A549 (cell line): ENCODE measurements at regions not wholly inside any gene's neighbourhood (a gene's known extent, or its start where the extent isn't known, plus 50 kb on each side); places are given as distances from the start of the nearest gene placed in this dataset.

Experiments used
- ATAC-seq, 2 experiments: fragments of 200-7000 bp in 1 of 2; fragments of >200 bp in 1 of 2; cut with Nextera tagmentation in 1 of 2; cut with Tn5 transposase in 1 of 2; 3 replicates each; pipeline versions ENCODE4 v1.8.0 to v1.9.1; 2018 to 2020; ENCODE audit warnings: mild to moderate bottlenecking in 1 of 2, moderate library complexity in 1 of 2
- CTCF ChIA-PET: fragments of 300-600 bp; sonication (Branson Sonifier 250); formaldehyde crosslinking; extraction: SDS; loops from one replicate; lab custom pipeline; 2021; ENCODE audit warnings: antibody characterized with exemption, inconsistent platforms; lab: Yijun Ruan, JAX
- POLR2A ChIA-PET: fragments of 350-600 bp; formaldehyde crosslinking; extraction: SDS; loops from one replicate; lab custom pipeline; 2021; ENCODE audit warnings: antibody characterized with exemption, inconsistent platforms; lab: Yijun Ruan, JAX
- DNase-seq, 2 experiments: peaks; one replicate each; pipeline versions ENCODE4 v3.0.0 to v3.0.0-alpha.2; 2011 to 2016; ENCODE audit warnings: low read depth in 1 of 2, low spot score in 1 of 2
- FAIRE-seq: peaks from 2 replicates; lab custom pipeline; 2011; peaks lifted over from hg19 to GRCh38; lab: Jason Lieb, UNC
- H3K27ac ChIP-seq, 2 experiments: fragments of >200 bp; sonication (Bioruptor Twin); formaldehyde crosslinking; 3 replicates each; pipeline ENCODE4 v1.5.1; 2016 to 2017
- H3K4me1 ChIP-seq: fragments of >200 bp; sonication (Bioruptor Twin); formaldehyde crosslinking; 3 replicates; pipeline ENCODE4 v1.6.1; 2016
- H3K4me2 ChIP-seq: fragments of >200 bp; sonication (Bioruptor Twin); formaldehyde crosslinking; 3 replicates; pipeline ENCODE4 v1.6.1; 2016
- H3K4me3 ChIP-seq: fragments of >200 bp; sonication (Bioruptor Twin); formaldehyde crosslinking; 3 replicates; pipeline ENCODE4 v1.5.1; 2016
- H3K9me3 ChIP-seq: fragments of >200 bp; sonication (Bioruptor Twin); formaldehyde crosslinking; 3 replicates; pipeline ENCODE4 v1.6.1; 2016
- BHLHE40 ChIP-seq: IDR thresholded peaks from 2 replicates; pipeline ENCODE4 v1.6.1; 2012; ENCODE audit warnings: low read depth, low read length, inconsistent platforms
- CBX8 ChIP-seq: fragments of 200-600 bp; sonication (generic); IDR thresholded peaks from 2 replicates; pipeline ENCODE4 v1.6.1; 2016
- CHD2 ChIP-seq: fragments of 150-350 bp; IDR thresholded peaks from 2 replicates; pipeline ENCODE4 v1.6.1; 2014; ENCODE audit warnings: low read length; ENCODE audit not compliant: partially characterized antibody
- EP300 ChIP-seq, 2 experiments: fragments of >200 bp; sonication (Bioruptor Twin); formaldehyde crosslinking; IDR thresholded peaks; 2 replicates in 1 of 2; 3 replicates in 1 of 2; pipeline ENCODE4 v1.6.1; 2016 to 2017
- ESRRA ChIP-seq: fragments of 150-350 bp; IDR thresholded peaks from 2 replicates; pipeline ENCODE4 v1.6.1; 2014; ENCODE audit warnings: mild to moderate bottlenecking, low read length, borderline replicate concordance
- HDAC2 ChIP-seq: fragments of 200-600 bp; sonication (generic); IDR thresholded peaks from 2 replicates; pipeline ENCODE4 v1.6.1; 2016
- JUNB ChIP-seq: fragments of >200 bp; sonication (Bioruptor Twin); formaldehyde crosslinking; IDR thresholded peaks from 2 replicates; pipeline ENCODE4 v1.6.1; 2016
- KDM1A ChIP-seq: fragments of 200-600 bp; sonication (generic); IDR thresholded peaks from 2 replicates; pipeline ENCODE4 v1.6.1; 2016; ENCODE audit warnings: low read depth, mild to moderate bottlenecking
- KDM5A ChIP-seq: fragments of 200-600 bp; sonication (generic); IDR thresholded peaks from 2 replicates; pipeline ENCODE4 v1.6.1; 2016; ENCODE audit warnings: antibody characterized with exemption, mild to moderate bottlenecking
- MYC ChIP-seq: IDR thresholded peaks from 2 replicates; pipeline ENCODE4 v1.6.1; 2012; ENCODE audit warnings: mild to moderate bottlenecking, inconsistent platforms, low read length, improper control_type of control experiment, borderline replicate concordance
- NPAS2 ChIP-seq: fragments of 250-450 bp; sonication (Bioruptor Pico); IDR thresholded peaks from 2 replicates; pipeline ENCODE4 v1.8.0; 2022; ENCODE audit warnings: mild to moderate bottlenecking, moderate library complexity, borderline replicate concordance
- NR3C1 ChIP-seq: fragments of >200 bp; sonication (Bioruptor Twin); formaldehyde crosslinking; IDR thresholded peaks from 3 replicates; pipeline ENCODE4 v1.6.1; 2017
- POLR2AphosphoS2 ChIP-seq: conservative IDR thresholded peaks from 2 replicates; pipeline ENCODE4 v1.6.1; 2012; ENCODE audit warnings: low read length, improper control_type of control experiment, inconsistent platforms
- RCOR1 ChIP-seq: fragments of 150-350 bp; IDR thresholded peaks from 2 replicates; pipeline ENCODE4 v1.6.1; 2014; ENCODE audit warnings: antibody characterized with exemption, low read length, low read depth
- RNF2 ChIP-seq: fragments of 200-600 bp; sonication (generic); IDR thresholded peaks from 2 replicates; pipeline ENCODE4 v1.6.1; 2016; ENCODE audit warnings: low read depth, mild to moderate bottlenecking, antibody characterized with exemption, moderate library complexity, borderline replicate concordance
- SMC3 ChIP-seq: fragments of >200 bp; sonication (Bioruptor Twin); formaldehyde crosslinking; IDR thresholded peaks from 3 replicates; pipeline ENCODE4 v1.6.1; 2018; ENCODE audit warnings: inconsistent platforms
- TP53 ChIP-seq: fragments of 250-450 bp; sonication (Bioruptor Pico); IDR thresholded peaks from 2 replicates; pipeline ENCODE4 v1.5.0; 2021; ENCODE audit warnings: mild to moderate bottlenecking, moderate library complexity
- ZC3H11A ChIP-seq: fragments of 450-650 bp; IDR thresholded peaks from 2 replicates; pipeline ENCODE4 v1.6.1; 2014; ENCODE audit warnings: antibody characterized with exemption, mild to moderate bottlenecking
- ZFP36 ChIP-seq: fragments of 450-650 bp; IDR thresholded peaks from 2 replicates; pipeline ENCODE4 v1.6.1; 2014; ENCODE audit warnings: borderline replicate concordance; ENCODE audit not compliant: partially characterized antibody
- ZSCAN20 ChIP-seq: fragments of 250-450 bp; sonication (Bioruptor Pico); IDR thresholded peaks from 2 replicates; pipeline ENCODE4 v1.8.0; 2022; ENCODE audit warnings: mild to moderate bottlenecking, moderate library complexity
- WGBS: methylation state at CpG from one replicate; pipeline ENCODE4 v1.1.6; 2017; ENCODE audit errors: missing lambda C conversion rate; 5-methylcytosine and 5-hydroxymethylcytosine counted together
- TF ChIP-seq, protein P1 (sequence below): fragments of 250-450 bp; sonication (Bioruptor Pico); IDR thresholded peaks from 2 replicates; pipeline ENCODE4 v1.5.0; 2021; ENCODE audit warnings: mild to moderate bottlenecking, moderate library complexity, borderline replicate concordance
- TF ChIP-seq, protein P2 (sequence below): fragments of >200 bp; sonication (Bioruptor Twin); formaldehyde crosslinking; IDR thresholded peaks from 3 replicates; pipeline ENCODE4 v1.6.1; 2016
- TF ChIP-seq, protein P3 (sequence below): fragments of >200 bp; sonication (Bioruptor Twin); formaldehyde crosslinking; IDR thresholded peaks from 3 replicates; pipeline ENCODE4 v1.5.1; 2016
- TF ChIP-seq, protein P4 (sequence below): fragments of 450-650 bp; IDR thresholded peaks from 2 replicates; pipeline ENCODE4 v1.6.1; 2014; ENCODE audit warnings: antibody characterized with exemption
- TF ChIP-seq, protein P5 (sequence below): fragments of 200-600 bp; sonication (generic); IDR thresholded peaks from 2 replicates; pipeline ENCODE4 v1.6.1; 2016; ENCODE audit warnings: antibody characterized with exemption, mild to moderate bottlenecking, moderate library complexity
- TF ChIP-seq, protein P6 (sequence below): fragments of 250-450 bp; sonication (Bioruptor Pico); IDR thresholded peaks from 2 replicates; pipeline ENCODE4 v1.5.0; 2020; ENCODE audit warnings: low read depth, mild to moderate bottlenecking, moderate library complexity

DNA sequence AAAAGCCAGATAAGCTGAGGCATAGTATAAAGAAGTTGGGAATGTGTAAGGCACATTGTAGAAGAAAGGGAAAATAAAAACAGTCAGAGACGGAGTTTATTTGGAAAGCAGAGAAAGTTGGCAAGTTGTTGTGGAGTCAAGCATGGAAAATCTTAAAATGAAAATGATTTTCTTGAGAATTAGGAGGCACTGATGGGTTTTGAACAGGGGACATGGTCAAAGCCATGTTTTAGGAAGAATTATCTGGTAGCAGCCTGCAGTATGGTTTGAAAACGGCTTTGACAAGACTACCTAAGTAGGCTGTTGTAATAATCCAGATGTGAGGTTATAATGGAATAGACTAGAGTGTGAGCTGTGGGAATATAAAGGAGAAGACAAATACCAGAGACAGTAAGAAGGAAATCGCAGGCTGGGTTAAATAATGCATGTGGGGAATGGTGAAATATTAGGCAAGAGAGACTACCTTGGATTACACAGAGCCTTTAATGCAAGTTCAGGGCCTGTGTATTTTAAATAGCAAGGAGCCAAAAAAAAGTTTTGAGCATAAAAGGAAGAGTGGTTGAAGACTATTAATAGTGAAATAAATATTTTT, 130.4 kb upstream of the MEOX2 start:
- H3K4me3 ChIP-seq, result no peak overlapping the region
- FAIRE-seq, result no peak
- H3K4me2 ChIP-seq, result no peak overlapping the region
- no peak for ATAC-seq
- no peaks in the 10 kb centered on the region for H3K4me1 ChIP-seq
- H3K27ac ChIP-seq, result no peak overlapping the region
- DNase-seq, result no peak
- H3K9me3 ChIP-seq, result no peaks in the 10 kb centered on the region
- WGBS, result 9% methylated on average over 3 of the region's 3 CpGs
- ChIA-PET CTCF (no interaction called here), POLR2A (no interaction called here)
- TF ChIP-seq TP53 (no peak), RCOR1 (no peak), SMC3 (no peak), CHD2 (no peak), ESRRA (no peak), BHLHE40 (no peak), RNF2 (no peak), EP300 (IDR thresholded peaks at IDR 0.05) (no peak), POLR2AphosphoS2 (no peak), NR3C1 (no peak), ZSCAN20 (CRISPR knock-in tag) (no peak)
- TF ChIP-seq, protein P1, sequence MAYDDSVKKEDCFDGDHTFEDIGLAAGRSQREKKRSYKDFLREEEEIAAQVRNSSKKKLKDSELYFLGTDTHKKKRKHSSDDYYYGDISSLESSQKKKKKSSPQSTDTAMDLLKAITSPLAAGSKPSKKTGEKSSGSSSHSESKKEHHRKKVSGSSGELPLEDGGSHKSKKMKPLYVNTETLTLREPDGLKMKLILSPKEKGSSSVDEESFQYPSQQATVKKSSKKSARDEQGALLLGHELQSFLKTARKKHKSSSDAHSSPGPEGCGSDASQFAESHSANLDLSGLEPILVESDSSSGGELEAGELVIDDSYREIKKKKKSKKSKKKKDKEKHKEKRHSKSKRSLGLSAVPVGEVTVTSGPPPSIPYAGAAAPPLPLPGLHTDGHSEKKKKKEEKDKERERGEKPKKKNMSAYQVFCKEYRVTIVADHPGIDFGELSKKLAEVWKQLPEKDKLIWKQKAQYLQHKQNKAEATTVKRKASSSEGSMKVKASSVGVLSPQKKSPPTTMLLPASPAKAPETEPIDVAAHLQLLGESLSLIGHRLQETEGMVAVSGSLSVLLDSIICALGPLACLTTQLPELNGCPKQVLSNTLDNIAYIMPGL (CRISPR knock-in tag), result no peak
- TF ChIP-seq, protein P2, sequence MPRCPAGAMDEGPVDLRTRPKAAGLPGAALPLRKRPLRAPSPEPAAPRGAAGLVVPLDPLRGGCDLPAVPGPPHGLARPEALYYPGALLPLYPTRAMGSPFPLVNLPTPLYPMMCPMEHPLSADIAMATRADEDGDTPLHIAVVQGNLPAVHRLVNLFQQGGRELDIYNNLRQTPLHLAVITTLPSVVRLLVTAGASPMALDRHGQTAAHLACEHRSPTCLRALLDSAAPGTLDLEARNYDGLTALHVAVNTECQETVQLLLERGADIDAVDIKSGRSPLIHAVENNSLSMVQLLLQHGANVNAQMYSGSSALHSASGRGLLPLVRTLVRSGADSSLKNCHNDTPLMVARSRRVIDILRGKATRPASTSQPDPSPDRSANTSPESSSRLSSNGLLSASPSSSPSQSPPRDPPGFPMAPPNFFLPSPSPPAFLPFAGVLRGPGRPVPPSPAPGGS, result no peak
- TF ChIP-seq, protein P3, sequence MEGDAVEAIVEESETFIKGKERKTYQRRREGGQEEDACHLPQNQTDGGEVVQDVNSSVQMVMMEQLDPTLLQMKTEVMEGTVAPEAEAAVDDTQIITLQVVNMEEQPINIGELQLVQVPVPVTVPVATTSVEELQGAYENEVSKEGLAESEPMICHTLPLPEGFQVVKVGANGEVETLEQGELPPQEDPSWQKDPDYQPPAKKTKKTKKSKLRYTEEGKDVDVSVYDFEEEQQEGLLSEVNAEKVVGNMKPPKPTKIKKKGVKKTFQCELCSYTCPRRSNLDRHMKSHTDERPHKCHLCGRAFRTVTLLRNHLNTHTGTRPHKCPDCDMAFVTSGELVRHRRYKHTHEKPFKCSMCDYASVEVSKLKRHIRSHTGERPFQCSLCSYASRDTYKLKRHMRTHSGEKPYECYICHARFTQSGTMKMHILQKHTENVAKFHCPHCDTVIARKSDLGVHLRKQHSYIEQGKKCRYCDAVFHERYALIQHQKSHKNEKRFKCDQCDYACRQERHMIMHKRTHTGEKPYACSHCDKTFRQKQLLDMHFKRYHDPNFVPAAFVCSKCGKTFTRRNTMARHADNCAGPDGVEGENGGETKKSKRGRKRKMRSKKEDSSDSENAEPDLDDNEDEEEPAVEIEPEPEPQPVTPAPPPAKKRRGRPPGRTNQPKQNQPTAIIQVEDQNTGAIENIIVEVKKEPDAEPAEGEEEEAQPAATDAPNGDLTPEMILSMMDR, result no peak

DNA sequence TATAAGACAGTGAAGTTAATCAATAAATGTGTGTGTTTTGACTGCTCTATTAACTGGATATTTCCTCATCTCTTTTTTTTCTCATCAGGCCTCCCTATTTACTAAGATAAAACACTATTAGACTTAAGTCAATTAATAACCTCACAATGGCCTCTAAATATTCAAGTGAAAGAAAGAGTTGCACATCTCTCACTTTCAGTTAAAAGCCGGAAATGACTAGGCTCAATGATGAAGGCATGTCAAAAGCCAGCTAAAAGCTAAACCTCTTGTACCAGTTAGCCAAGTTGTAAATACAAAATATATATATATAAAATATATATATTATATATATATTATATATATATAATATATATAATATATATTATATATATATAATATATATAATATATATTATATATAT, 127.0 kb upstream of the MEOX2 start:
- no peak for DNase-seq
- no peak for FAIRE-seq
- Histone ChIP-seq H3K4me2 (no peak overlapping the region), H3K4me3 (no peak overlapping the region), H3K9me3 (no peaks in the 10 kb centered on the region), H3K4me1 (no peaks in the 10 kb centered on the region), H3K27ac (no peak overlapping the region)
- 48% methylated on average over 1 of the region's 1 CpG for WGBS
- POLR2A ChIA-PET, result no interaction called here
- CTCF ChIA-PET, result interaction anchor here (0.8 kb wide), 1 partner anchor 11 kb away, joined by 3 read pairs; no protein-coding TSS in a partner anchor
- ATAC-seq, result no peak
- TF ChIP-seq, protein P4, sequence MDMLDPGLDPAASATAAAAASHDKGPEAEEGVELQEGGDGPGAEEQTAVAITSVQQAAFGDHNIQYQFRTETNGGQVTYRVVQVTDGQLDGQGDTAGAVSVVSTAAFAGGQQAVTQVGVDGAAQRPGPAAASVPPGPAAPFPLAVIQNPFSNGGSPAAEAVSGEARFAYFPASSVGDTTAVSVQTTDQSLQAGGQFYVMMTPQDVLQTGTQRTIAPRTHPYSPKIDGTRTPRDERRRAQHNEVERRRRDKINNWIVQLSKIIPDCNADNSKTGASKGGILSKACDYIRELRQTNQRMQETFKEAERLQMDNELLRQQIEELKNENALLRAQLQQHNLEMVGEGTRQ, result no peak
- TF ChIP-seq KDM5A (no peak), ESRRA (no peak), CBX8 (no peak), KDM1A (no peak), MYC (no peak), ZC3H11A (no peak), JUNB (no peak), ZFP36 (no peak), HDAC2 (no peak), NPAS2 (CRISPR knock-in tag) (no peak)
- TF ChIP-seq, protein P1 (CRISPR knock-in tag), result no peak
- TF ChIP-seq, protein P5, sequence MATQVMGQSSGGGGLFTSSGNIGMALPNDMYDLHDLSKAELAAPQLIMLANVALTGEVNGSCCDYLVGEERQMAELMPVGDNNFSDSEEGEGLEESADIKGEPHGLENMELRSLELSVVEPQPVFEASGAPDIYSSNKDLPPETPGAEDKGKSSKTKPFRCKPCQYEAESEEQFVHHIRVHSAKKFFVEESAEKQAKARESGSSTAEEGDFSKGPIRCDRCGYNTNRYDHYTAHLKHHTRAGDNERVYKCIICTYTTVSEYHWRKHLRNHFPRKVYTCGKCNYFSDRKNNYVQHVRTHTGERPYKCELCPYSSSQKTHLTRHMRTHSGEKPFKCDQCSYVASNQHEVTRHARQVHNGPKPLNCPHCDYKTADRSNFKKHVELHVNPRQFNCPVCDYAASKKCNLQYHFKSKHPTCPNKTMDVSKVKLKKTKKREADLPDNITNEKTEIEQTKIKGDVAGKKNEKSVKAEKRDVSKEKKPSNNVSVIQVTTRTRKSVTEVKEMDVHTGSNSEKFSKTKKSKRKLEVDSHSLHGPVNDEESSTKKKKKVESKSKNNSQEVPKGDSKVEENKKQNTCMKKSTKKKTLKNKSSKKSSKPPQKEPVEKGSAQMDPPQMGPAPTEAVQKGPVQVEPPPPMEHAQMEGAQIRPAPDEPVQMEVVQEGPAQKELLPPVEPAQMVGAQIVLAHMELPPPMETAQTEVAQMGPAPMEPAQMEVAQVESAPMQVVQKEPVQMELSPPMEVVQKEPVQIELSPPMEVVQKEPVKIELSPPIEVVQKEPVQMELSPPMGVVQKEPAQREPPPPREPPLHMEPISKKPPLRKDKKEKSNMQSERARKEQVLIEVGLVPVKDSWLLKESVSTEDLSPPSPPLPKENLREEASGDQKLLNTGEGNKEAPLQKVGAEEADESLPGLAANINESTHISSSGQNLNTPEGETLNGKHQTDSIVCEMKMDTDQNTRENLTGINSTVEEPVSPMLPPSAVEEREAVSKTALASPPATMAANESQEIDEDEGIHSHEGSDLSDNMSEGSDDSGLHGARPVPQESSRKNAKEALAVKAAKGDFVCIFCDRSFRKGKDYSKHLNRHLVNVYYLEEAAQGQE, result no peak
- TF ChIP-seq, protein P6, sequence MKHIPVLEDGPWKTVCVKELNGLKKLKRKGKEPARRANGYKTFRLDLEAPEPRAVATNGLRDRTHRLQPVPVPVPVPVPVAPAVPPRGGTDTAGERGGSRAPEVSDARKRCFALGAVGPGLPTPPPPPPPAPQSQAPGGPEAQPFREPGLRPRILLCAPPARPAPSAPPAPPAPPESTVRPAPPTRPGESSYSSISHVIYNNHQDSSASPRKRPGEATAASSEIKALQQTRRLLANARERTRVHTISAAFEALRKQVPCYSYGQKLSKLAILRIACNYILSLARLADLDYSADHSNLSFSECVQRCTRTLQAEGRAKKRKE (CRISPR knock-in tag), result no peak
